Breast epithelium (tissue), 3 donors: ENCODE measurements at regions not wholly inside any gene's neighbourhood (a gene's known extent, or its start where the extent isn't known, plus 50 kb on each side); places are given as distances from the start of the nearest gene placed in this dataset.

Experiments
- POLR2AphosphoS5 ChIP-seq, 3 donors: sonication (generic); formaldehyde crosslinking; IDR thresholded peaks; one replicate each; pipeline ENCODE4 v1.6.1; 2017; ENCODE audit warnings: antibody characterized with exemption in 3 of 3
- TF ChIP-seq, protein P1 (sequence below), 3 donors: fragments of 450-650 bp; IDR thresholded peaks; one replicate each; pipeline ENCODE4 v1.5.1; 2016 to 2017; ENCODE audit warnings: antibody characterized with exemption in 3 of 3, mild to moderate bottlenecking in 3 of 3, moderate library complexity in 3 of 3

DNA sequence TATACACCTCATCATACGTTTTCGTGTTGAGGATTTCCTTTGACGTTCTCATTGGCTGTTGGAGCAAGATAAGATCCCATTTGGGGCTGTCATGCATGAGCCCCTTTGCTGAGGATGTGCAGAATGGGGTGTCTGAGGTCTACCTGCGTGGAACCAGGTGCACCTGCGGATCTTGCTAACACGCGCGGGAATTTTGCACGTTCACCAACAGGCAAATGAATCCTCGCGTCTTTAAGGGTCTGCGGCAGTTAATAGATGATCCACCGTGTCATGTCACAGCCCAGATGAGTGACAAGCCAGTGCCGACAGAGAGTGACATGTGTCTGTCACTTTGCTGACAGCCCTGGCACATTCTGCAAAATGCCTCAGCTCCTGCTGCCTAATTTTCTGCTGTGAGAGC, 56.3 kb upstream of the SHOX start:
- TF ChIP-seq, protein P1, sequence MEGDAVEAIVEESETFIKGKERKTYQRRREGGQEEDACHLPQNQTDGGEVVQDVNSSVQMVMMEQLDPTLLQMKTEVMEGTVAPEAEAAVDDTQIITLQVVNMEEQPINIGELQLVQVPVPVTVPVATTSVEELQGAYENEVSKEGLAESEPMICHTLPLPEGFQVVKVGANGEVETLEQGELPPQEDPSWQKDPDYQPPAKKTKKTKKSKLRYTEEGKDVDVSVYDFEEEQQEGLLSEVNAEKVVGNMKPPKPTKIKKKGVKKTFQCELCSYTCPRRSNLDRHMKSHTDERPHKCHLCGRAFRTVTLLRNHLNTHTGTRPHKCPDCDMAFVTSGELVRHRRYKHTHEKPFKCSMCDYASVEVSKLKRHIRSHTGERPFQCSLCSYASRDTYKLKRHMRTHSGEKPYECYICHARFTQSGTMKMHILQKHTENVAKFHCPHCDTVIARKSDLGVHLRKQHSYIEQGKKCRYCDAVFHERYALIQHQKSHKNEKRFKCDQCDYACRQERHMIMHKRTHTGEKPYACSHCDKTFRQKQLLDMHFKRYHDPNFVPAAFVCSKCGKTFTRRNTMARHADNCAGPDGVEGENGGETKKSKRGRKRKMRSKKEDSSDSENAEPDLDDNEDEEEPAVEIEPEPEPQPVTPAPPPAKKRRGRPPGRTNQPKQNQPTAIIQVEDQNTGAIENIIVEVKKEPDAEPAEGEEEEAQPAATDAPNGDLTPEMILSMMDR (IDR thresholded peaks at IDR 0.05) = no peak
- no peak for TF ChIP-seq POLR2AphosphoS5 (IDR thresholded peaks at IDR 0.05)
